DOHH2 (cell line): ENCODE measurements at regions not wholly inside any gene's neighbourhood (a gene's known extent, or its start where the extent isn't known, plus 50 kb on each side); places are given as distances from the start of the nearest gene placed in this dataset.

Experiments
- EZH2phosphoT487 ChIP-seq: fragments of 200-600 bp; sonication (generic); IDR thresholded peaks from 2 replicates; pipeline ENCODE4 v1.6.1; 2017; ENCODE audit warnings: borderline replicate concordance, mild to moderate bottlenecking, antibody characterized with exemption, low read length, moderate library complexity, mixed read lengths
- TF ChIP-seq, protein P1 (sequence below): fragments of 200-600 bp; sonication (generic); IDR thresholded peaks from one replicate; pipeline ENCODE4 v1.5.1; 2014; ENCODE audit warnings: antibody characterized with exemption, mild to moderate bottlenecking, low read depth, low read length; ENCODE audit not compliant: poor library complexity, severe bottlenecking

DNA sequence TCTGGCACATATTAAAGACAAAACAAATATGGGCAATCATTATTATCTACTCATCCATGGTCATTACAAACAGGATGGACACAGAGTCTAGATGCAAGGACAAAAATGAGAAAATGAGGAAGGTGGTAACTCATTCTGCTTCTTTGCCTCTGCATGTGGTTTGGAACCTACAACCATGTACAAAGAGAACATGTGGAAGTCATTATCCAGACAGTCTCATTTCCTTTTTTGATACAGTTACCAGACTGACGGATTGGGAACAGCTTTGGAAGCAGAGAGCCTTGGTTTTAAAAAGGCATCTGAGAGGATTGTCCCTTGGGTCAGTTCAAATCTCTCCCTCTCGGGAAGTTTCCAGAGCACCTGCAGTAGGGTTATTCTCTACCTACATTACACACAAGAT is 433.4 kb upstream of the TNC start:
- TF ChIP-seq, protein P1, sequence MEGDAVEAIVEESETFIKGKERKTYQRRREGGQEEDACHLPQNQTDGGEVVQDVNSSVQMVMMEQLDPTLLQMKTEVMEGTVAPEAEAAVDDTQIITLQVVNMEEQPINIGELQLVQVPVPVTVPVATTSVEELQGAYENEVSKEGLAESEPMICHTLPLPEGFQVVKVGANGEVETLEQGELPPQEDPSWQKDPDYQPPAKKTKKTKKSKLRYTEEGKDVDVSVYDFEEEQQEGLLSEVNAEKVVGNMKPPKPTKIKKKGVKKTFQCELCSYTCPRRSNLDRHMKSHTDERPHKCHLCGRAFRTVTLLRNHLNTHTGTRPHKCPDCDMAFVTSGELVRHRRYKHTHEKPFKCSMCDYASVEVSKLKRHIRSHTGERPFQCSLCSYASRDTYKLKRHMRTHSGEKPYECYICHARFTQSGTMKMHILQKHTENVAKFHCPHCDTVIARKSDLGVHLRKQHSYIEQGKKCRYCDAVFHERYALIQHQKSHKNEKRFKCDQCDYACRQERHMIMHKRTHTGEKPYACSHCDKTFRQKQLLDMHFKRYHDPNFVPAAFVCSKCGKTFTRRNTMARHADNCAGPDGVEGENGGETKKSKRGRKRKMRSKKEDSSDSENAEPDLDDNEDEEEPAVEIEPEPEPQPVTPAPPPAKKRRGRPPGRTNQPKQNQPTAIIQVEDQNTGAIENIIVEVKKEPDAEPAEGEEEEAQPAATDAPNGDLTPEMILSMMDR = no peak
- no peak for TF ChIP-seq EZH2phosphoT487
